HG02610 (cell line): ENCODE measurements at regions not wholly inside any gene's neighbourhood (a gene's known extent, or its start where the extent isn't known, plus 50 kb on each side); places are given as distances from the start of the nearest gene placed in this dataset.
"Not testable (repeated sequence)": the region's sequence is repeated elsewhere in the genome, so short reads cannot be mapped to it uniquely, and the experiment has no call there.

Experiments used
- ATAC-seq: cut with Tn5 transposase; IDR thresholded peaks from one replicate; pipeline ENCODE4 v1.9.1; 2021; ENCODE audit warnings: mild to moderate bottlenecking, moderate library complexity; ENCODE audit not compliant: unreplicated experiment

GRCh38 chr12:20155374-20155773 lies 213.0 kb upstream of the PDE3A start:
- ATAC-seq: no peak

GRCh38 chr12:20160899-20161298 lies 207.4 kb upstream of the PDE3A start:
- not testable (repeated sequence) for ATAC-seq

- ATAC-seq: no peak
These were observed 193.7 kb upstream of the PDE3A start for GRCh38 chr12:20174528-20175175.

GRCh38 chr12:20175704-20176388 lies 192.5 kb upstream of the PDE3A start:
- no peak for ATAC-seq

- no peak for ATAC-seq
These were observed 186.7 kb upstream of the PDE3A start for GRCh38 chr12:20181416-20182180.

- ATAC-seq: no peak
These were observed 184.8 kb upstream of the PDE3A start for GRCh38 chr12:20183563-20183962.

- no peak for ATAC-seq
These were observed 183.8 kb upstream of the PDE3A start for GRCh38 chr12:20184514-20184913.

- no peak for ATAC-seq
These were observed 180.9 kb upstream of the PDE3A start for GRCh38 chr12:20187456-20187855.

GRCh38 chr12:20188930-20189653 lies 179.2 kb upstream of the PDE3A start:
- ATAC-seq: no peak

- no peak for ATAC-seq
These were observed 178.6 kb upstream of the PDE3A start for GRCh38 chr12:20189767-20190166.

GRCh38 chr12:20194171-20194570 lies 174.2 kb upstream of the PDE3A start:
- ATAC-seq: no peak

GRCh38 chr12:20196767-20197166 lies 171.6 kb upstream of the PDE3A start:
- no peak for ATAC-seq

- ATAC-seq: no peak
These were observed 170.9 kb upstream of the PDE3A start for GRCh38 chr12:20197411-20197810.

- no peak for ATAC-seq
These were observed 168.6 kb upstream of the PDE3A start for GRCh38 chr12:20199780-20200179.

- no peak for ATAC-seq
These were observed 166.6 kb upstream of the PDE3A start for GRCh38 chr12:20201733-20202132.

- ATAC-seq: no peak
These were observed 162.5 kb upstream of the PDE3A start for GRCh38 chr12:20205854-20206253.

- no peak for ATAC-seq
These were observed 161.9 kb upstream of the PDE3A start for GRCh38 chr12:20206410-20206809.

- no peak for ATAC-seq
These were observed 157.6 kb upstream of the PDE3A start for GRCh38 chr12:20210621-20211215.

- no peak for ATAC-seq
These were observed 156.8 kb upstream of the PDE3A start for GRCh38 chr12:20211541-20211940.

- no peak for ATAC-seq
These were observed 156.3 kb upstream of the PDE3A start for GRCh38 chr12:20211981-20212421.
